HepG2 (cell line): ENCODE measurements at regions not wholly inside any gene's neighbourhood (a gene's known extent, or its start where the extent isn't known, plus 50 kb on each side); places are given as distances from the start of the nearest gene placed in this dataset.

Experiments
- ATAC-seq: fragments of 200-7000 bp; cut with Tn5 transposase; 3 replicates; pipeline ENCODE4 v1.9.1; 2020; ENCODE audit warnings: mild to moderate bottlenecking, moderate library complexity
- BruUV-seq: library from RNA; stranded (reverse); fragments of 400-500 nt; replicated peaks from 2 replicates; lab custom pipeline; 2021; lab: Mats Ljungman, UMichigan
- CTCF ChIA-PET: fragments of 300-600 bp; formaldehyde crosslinking; extraction: SDS; loops from one replicate; lab custom pipeline; 2021; ENCODE audit warnings: low total read pairs, inconsistent platforms, low intra/inter-chr PET ratio; lab: Yijun Ruan, JAX
- POLR2A ChIA-PET: fragments of 350-600 bp; sonication (Branson Sonifier 250); formaldehyde crosslinking; loops from one replicate; lab custom pipeline; 2020; ENCODE audit warnings: antibody characterized with exemption, inconsistent platforms; lab: Yijun Ruan, JAX
- DNase-seq: peaks from one replicate; pipeline ENCODE4 v3.0.0-alpha.2; 2015; ENCODE audit warnings: low spot score
- FAIRE-seq: peaks from 3 replicates; lab custom pipeline; 2011; peaks lifted over from hg19 to GRCh38; lab: Jason Lieb, UNC
- H2AFZ ChIP-seq: one replicate; pipeline ENCODE4 v1.6.1; 2011; ENCODE audit warnings: low read length, inconsistent platforms
- H3K27ac ChIP-seq: fragments of 300-600 bp; 3 replicates; pipeline ENCODE4 v1.8.0; 2011; ENCODE audit warnings: mixed run types, mild to moderate bottlenecking, mixed read lengths, low read length, inconsistent platforms; ENCODE audit not compliant: insufficient read depth; ENCODE audit errors: extremely low read length
- H3K27me3 ChIP-seq, 2 experiments: fragments of 200-600 bp in 1 of 2; 2 replicates in 1 of 2; 3 replicates in 1 of 2; pipeline versions ENCODE4 v1.6.0 to v1.8.0; 2011; ENCODE audit warnings: low read length in 2 of 2, mild to moderate bottlenecking in 2 of 2, moderate library complexity in 2 of 2, inconsistent platforms in 1 of 2; ENCODE audit not compliant: insufficient read depth in 2 of 2, control insufficient read depth in 1 of 2
- H3K36me3 ChIP-seq, 2 experiments: fragments of 200-600 bp in 1 of 2; replicated peaks in 1 of 2; 2 replicates in 1 of 2; 3 replicates in 1 of 2; pipeline versions ENCODE4 v1.5.1 to v1.8.0; 2011; ENCODE audit warnings: low read length in 2 of 2, inconsistent platforms in 1 of 2; ENCODE audit not compliant: insufficient read depth in 2 of 2, control insufficient read depth in 1 of 2
- H3K4me1 ChIP-seq: 2 replicates; pipeline ENCODE4 v1.5.1; 2012; ENCODE audit warnings: low read length, inconsistent platforms; ENCODE audit not compliant: insufficient read depth
- H3K4me2 ChIP-seq: 2 replicates; pipeline ENCODE4 v1.6.0; 2011; ENCODE audit warnings: low read depth, low read length, inconsistent platforms
- H3K4me3 ChIP-seq, 3 experiments: fragments of 200-600 bp in 1 of 3; sonication (generic), shearing (Covaris generic) in 1 of 3; replicated peaks in 1 of 3; 2 replicates each; pipeline ENCODE4 v1.5.1; 2011 to 2016; ENCODE audit warnings: low read length in 3 of 3, inconsistent platforms in 2 of 3, low read depth in 2 of 3, mild to moderate bottlenecking in 2 of 3, control low read depth in 1 of 3, mixed read lengths in 1 of 3; ENCODE audit not compliant: insufficient read depth in 1 of 3
- H3K79me2 ChIP-seq: one replicate; pipeline ENCODE4 v1.6.1; 2011; ENCODE audit warnings: low read length, inconsistent platforms; ENCODE audit not compliant: insufficient read depth
- H3K9ac ChIP-seq: 2 replicates; pipeline ENCODE4 v1.6.0; 2011; ENCODE audit warnings: mild to moderate bottlenecking, low read depth, low read length, inconsistent platforms; ENCODE audit not compliant: insufficient read depth
- H3K9me3 ChIP-seq: 2 replicates; pipeline ENCODE4 v1.5.1; 2012; ENCODE audit warnings: mild to moderate bottlenecking, low read length
- H4K20me1 ChIP-seq: 2 replicates; pipeline ENCODE4 v1.6.0; 2011; ENCODE audit warnings: inconsistent platforms, mild to moderate bottlenecking, low read length, moderate library complexity; ENCODE audit not compliant: insufficient read depth
- ARNTL ChIP-seq: sonication (generic); formaldehyde crosslinking; IDR thresholded peaks from 2 replicates; pipeline ENCODE4 v1.4.0; 2020; ENCODE audit warnings: mild to moderate bottlenecking, missing genetic modification reagents
- CC2D1A ChIP-seq: sonication (generic); formaldehyde crosslinking; IDR thresholded peaks from 2 replicates; pipeline ENCODE4 v1.8.1; 2023; ENCODE audit warnings: mild to moderate bottlenecking, missing genetic modification reagents
- ERF ChIP-seq: IDR thresholded peaks from 2 replicates; pipeline ENCODE4 v1.6.1; 2018; ENCODE audit warnings: missing biosample characterization, missing genetic modification reagents
- EZH2 ChIP-seq: conservative IDR thresholded peaks from 2 replicates; pipeline ENCODE4 v1.6.1; 2012; ENCODE audit warnings: mild to moderate bottlenecking, low read depth, low read length, moderate library complexity
- GABPA ChIP-seq, 2 experiments: IDR thresholded peaks; 2 replicates each; pipeline ENCODE4 v1.6.1; 2011 to 2016; ENCODE audit warnings: low read depth in 2 of 2, low read length in 1 of 2, missing biosample characterization in 1 of 2, missing genetic modification characterization in 1 of 2
- MAFG ChIP-seq: sonication (generic); formaldehyde crosslinking; IDR thresholded peaks from 2 replicates; pipeline ENCODE4 v1.5.1; 2020; ENCODE audit warnings: mild to moderate bottlenecking, missing genetic modification reagents
- PHF20 ChIP-seq: sonication (generic); formaldehyde crosslinking; IDR thresholded peaks from 2 replicates; pipeline ENCODE4 v1.5.0; 2020; ENCODE audit warnings: mild to moderate bottlenecking, missing genetic modification reagents
- RFX5 ChIP-seq: IDR thresholded peaks from 2 replicates; pipeline ENCODE4 v1.6.1; 2011; ENCODE audit warnings: low read depth, low read length, improper control_type of control experiment
- SNRNP70 ChIP-seq: fragments of 200-400 bp; formaldehyde crosslinking; IDR thresholded peaks from 2 replicates; pipeline ENCODE4 v1.6.1; 2017; ENCODE audit warnings: mild to moderate bottlenecking, low read depth, low read length, moderate library complexity
- TEAD3 ChIP-seq: optimal IDR thresholded peaks from 2 replicates; pipeline ENCODE3; 2016; ENCODE audit warnings: borderline replicate concordance
- THAP11 ChIP-seq: IDR thresholded peaks from 2 replicates; pipeline ENCODE4 v1.6.1; 2016; ENCODE audit warnings: missing biosample characterization, missing genetic modification reagents
- ZKSCAN5 ChIP-seq: sonication (generic); formaldehyde crosslinking; IDR thresholded peaks from 2 replicates; pipeline ENCODE4 v1.5.1; 2020; ENCODE audit warnings: mild to moderate bottlenecking, missing genetic modification reagents
- ZNF337 ChIP-seq: sonication (generic); formaldehyde crosslinking; IDR thresholded peaks from 2 replicates; pipeline ENCODE4 v1.5.1; 2020; ENCODE audit warnings: missing genetic modification reagents, low read depth, mild to moderate bottlenecking, borderline replicate concordance
- ZNF407 ChIP-seq: sonication (generic); formaldehyde crosslinking; IDR thresholded peaks from one replicate; pipeline ENCODE4 v1.5.1; 2020; ENCODE audit warnings: mild to moderate bottlenecking, missing genetic modification reagents; ENCODE audit errors: not compliant biosample characterization
- ZNF792 ChIP-seq: IDR thresholded peaks from 2 replicates; pipeline ENCODE4 v1.6.1; 2016
- WGBS: methylation state at CpG from one replicate; pipeline ENCODE4 v1.1.6; 2017; ENCODE audit warnings: low lambda C conversion rate; 5-methylcytosine and 5-hydroxymethylcytosine counted together
- in situ Hi-C: cut with HindIII; loops from 2 replicates; pipeline ENCODE4 v1.10.0; 2017; ENCODE audit warnings: low pct_unique_long_range_greater_than_20kb; ENCODE audit not compliant: extremely low pct_ligation_motif_present
- intact Hi-C: fragments of 100-400 bp; cut with micrococcal nuclease; formaldehyde crosslinking; loops from one replicate; pipeline ENCODE4 v1.10.0; 2022; ENCODE audit not compliant: unreplicated experiment

DNA sequence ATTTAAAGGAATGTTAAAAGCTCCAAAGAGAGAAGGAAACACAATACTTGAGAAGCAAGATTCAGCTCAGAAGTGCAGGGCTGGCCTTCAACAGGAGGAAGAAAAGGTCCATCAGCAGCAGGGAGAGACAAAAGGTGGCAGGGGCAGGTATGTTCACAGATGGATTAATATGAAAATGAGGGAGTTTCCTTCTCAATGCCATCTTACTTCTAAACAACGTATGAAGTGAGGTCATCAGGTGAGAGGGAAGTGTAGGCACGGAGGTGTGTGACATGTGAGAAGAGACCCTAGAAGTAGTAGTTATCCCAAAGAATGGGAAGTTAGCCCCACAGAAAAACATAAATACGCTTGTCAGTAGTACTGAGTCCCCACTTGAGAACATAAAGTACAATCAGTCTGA lies 122.5 kb downstream of the CCER1 start:
- ATAC-seq (no peak), FAIRE-seq (no peak), DNase-seq (no peak)
- POLR2A ChIA-PET, result no interaction called here
- H2AFZ ChIP-seq, result no peak overlapping the region
- TF ChIP-seq ZKSCAN5 (CRISPR knock-in tag), result no peak
- no peak for TF ChIP-seq EZH2
- no peak for TF ChIP-seq GABPA (IDR thresholded peaks at IDR 0.05; ENCODE audit: low read depth, low read length)
- TF ChIP-seq GABPA (CRISPR knock-in tag; IDR thresholded peaks at IDR 0.05; ENCODE audit: low read depth), result no peak
- TF ChIP-seq THAP11 (CRISPR knock-in tag), result no peak
- no peak for TF ChIP-seq ZNF337 (CRISPR knock-in tag)
- no peak for TF ChIP-seq ZNF407 (CRISPR knock-in tag)
- TF ChIP-seq CC2D1A (CRISPR knock-in tag), result no peak
- no peak for TF ChIP-seq PHF20
- no peak for TF ChIP-seq MAFG (CRISPR knock-in tag)
- TF ChIP-seq SNRNP70, result no peak
- no peak for TF ChIP-seq ARNTL (CRISPR knock-in tag)
- TF ChIP-seq RFX5, result no peak
- TF ChIP-seq ZNF792 (CRISPR knock-in tag), result no peak
- no peak for TF ChIP-seq TEAD3 (CRISPR knock-in tag)
- TF ChIP-seq ERF, result no peak
- no peak overlapping the region for H3K27ac ChIP-seq
- H3K4me1 ChIP-seq, result no peaks in the 10 kb centered on the region
- H4K20me1 ChIP-seq, result no peaks in the 10 kb centered on the region
- WGBS, result 47% methylated on average over 3 of the region's 3 CpGs
- no peak overlapping the region for H3K4me2 ChIP-seq
- no peaks in the 10 kb centered on the region for H3K79me2 ChIP-seq
- no peak overlapping the region for H3K9ac ChIP-seq
- CTCF ChIA-PET, result no interaction called here
- intact Hi-C loops (no loop called here), in situ Hi-C loops (no loop called here)
- H3K9me3 ChIP-seq, result no peaks in the 10 kb centered on the region
- H3K27me3 ChIP-seq, result no peaks in the 10 kb centered on the region; a peak in 1 of 5 replicates
- H3K36me3 ChIP-seq, result no peaks in the 10 kb centered on the region
- no peak overlapping the region for H3K4me3 ChIP-seq
- BruUV-seq, result no TSS peak
